ENCODE measurements at regions not wholly inside any gene's neighbourhood (a gene's known extent, or its start where the extent isn't known, plus 50 kb on each side); places are given as distances from the start of the nearest gene placed in this dataset.
"Not testable (repeated sequence)": the region's sequence is repeated elsewhere in the genome, so short reads cannot be mapped to it uniquely, and the experiment has no call there.

GRCh38 chr11:128151780-128152179 lies 435.6 kb downstream of the ETS1 start:
- DNase-seq: no peak

- no peak for DNase-seq
Observed at GRCh38 chr11:128151338-128151737, 436.0 kb downstream of the ETS1 start.

GRCh38 chr11:128148208-128148607 lies 439.1 kb downstream of the ETS1 start:
- no peak for DNase-seq

GRCh38 chr11:128146926-128147605 lies 440.3 kb downstream of the ETS1 start:
- no peak for DNase-seq

GRCh38 chr11:128140293-128140692 lies 447.1 kb downstream of the ETS1 start:
- not testable (repeated sequence) for DNase-seq

GRCh38 chr11:128135451-128135850 lies 451.9 kb downstream of the ETS1 start:
- no peak for DNase-seq

GRCh38 chr11:128133501-128133900 lies 453.9 kb downstream of the ETS1 start:
- DNase-seq: no peak

GRCh38 chr11:128130052-128130451 lies 457.3 kb downstream of the ETS1 start:
- no peak for DNase-seq

GRCh38 chr11:128125723-128126122 lies 461.6 kb downstream of the ETS1 start:
- no peak for DNase-seq

GRCh38 chr11:128116885-128117284 lies 470.5 kb downstream of the ETS1 start:
- no peak for DNase-seq

- DNase-seq: no peak
Observed at GRCh38 chr11:128116447-128116846, 470.9 kb downstream of the ETS1 start.

- no peak for DNase-seq
Observed at GRCh38 chr11:128105950-128106349, 481.4 kb downstream of the ETS1 start.

GRCh38 chr11:128105511-128105910 lies 481.8 kb downstream of the ETS1 start:
- DNase-seq: no peak

GRCh38 chr11:128103278-128103873 lies 484.0 kb downstream of the ETS1 start:
- DNase-seq: no peak

- DNase-seq: no peak
Observed at GRCh38 chr11:128098781-128099180, 488.6 kb downstream of the ETS1 start.

- no peak for DNase-seq
Observed at GRCh38 chr11:128095466-128095981, 491.8 kb downstream of the ETS1 start.

GRCh38 chr11:128093689-128094088 lies 493.7 kb downstream of the ETS1 start:
- no peak for DNase-seq

- DNase-seq: no peak
Observed at GRCh38 chr11:128089962-128090361, 497.4 kb downstream of the ETS1 start.

- DNase-seq: no peak
Observed at GRCh38 chr11:128086794-128087193, 500.6 kb downstream of the ETS1 start.

GRCh38 chr11:128085276-128085675 lies 502.1 kb downstream of the ETS1 start:
- no peak for DNase-seq

- DNase-seq: no peak
Observed at GRCh38 chr11:128082574-128082973, 504.8 kb downstream of the ETS1 start.

- no peak for DNase-seq
Observed at GRCh38 chr11:128069665-128070064, 517.7 kb downstream of the ETS1 start.

GRCh38 chr11:128067780-128068179 lies 519.6 kb downstream of the ETS1 start:
- DNase-seq: no peak

GRCh38 chr11:128066399-128066798 lies 521.0 kb downstream of the ETS1 start:
- DNase-seq: no peak
